Testis (tissue), 2 donors: ENCODE measurements at regions not wholly inside any gene's neighbourhood (a gene's known extent, or its start where the extent isn't known, plus 50 kb on each side); places are given as distances from the start of the nearest gene placed in this dataset.
"Not testable (repeated sequence)": the region's sequence is repeated elsewhere in the genome, so short reads cannot be mapped to it uniquely, and the experiment has no call there.

Experiments
- DNase-seq: peaks from one replicate; pipeline ENCODE4 v3.0.0-alpha.2; 2019
- H3K27ac ChIP-seq, 2 donors: fragments of 200-600 bp; sonication (generic); one replicate each; pipeline ENCODE4 v1.5.1; 2019
- H3K27me3 ChIP-seq: fragments of 200-600 bp; sonication (generic); one replicate; pipeline ENCODE4 v1.5.1; 2019
- H3K36me3 ChIP-seq: fragments of 200-600 bp; sonication (generic); one replicate; pipeline ENCODE4 v1.5.1; 2017; ENCODE audit warnings: low read depth; ENCODE audit errors: missing control alignments
- H3K4me1 ChIP-seq: fragments of 200-600 bp; sonication (generic); one replicate; pipeline ENCODE4 v1.5.1; 2019
- H3K4me3 ChIP-seq, 2 donors: fragments of 200-600 bp; sonication (generic); one replicate each; pipeline ENCODE4 v1.5.1; 2017 to 2019
- H3K9me3 ChIP-seq: fragments of 200-600 bp; sonication (generic); one replicate; pipeline ENCODE4 v1.5.1; 2017
- CTCF ChIP-seq, 3 experiments: fragments of 450-650 bp in 2 of 3; fragments of 200-600 bp in 1 of 3; sonication (generic) in 1 of 3; IDR thresholded peaks; one replicate each; pipeline ENCODE4 v1.5.1; 2016 to 2019; ENCODE audit warnings: antibody characterized with exemption in 3 of 3, mild to moderate bottlenecking in 2 of 3, moderate library complexity in 1 of 3
- POLR2A ChIP-seq: fragments of 450-650 bp; IDR thresholded peaks from one replicate; pipeline ENCODE4 v1.6.1; 2017; ENCODE audit warnings: antibody characterized with exemption, mild to moderate bottlenecking, moderate library complexity
- WGBS, 2 donors: methylation state at CpG; one replicate each; pipeline ENCODE4 v1.1.5; 2018; 5-methylcytosine and 5-hydroxymethylcytosine counted together
- intact Hi-C: fragments of 100-400 bp; cut with DNase I; formaldehyde crosslinking; loops from one replicate; pipeline ENCODE4 v1.15.1; 2023; ENCODE audit warnings: low total_unique reads

DNA sequence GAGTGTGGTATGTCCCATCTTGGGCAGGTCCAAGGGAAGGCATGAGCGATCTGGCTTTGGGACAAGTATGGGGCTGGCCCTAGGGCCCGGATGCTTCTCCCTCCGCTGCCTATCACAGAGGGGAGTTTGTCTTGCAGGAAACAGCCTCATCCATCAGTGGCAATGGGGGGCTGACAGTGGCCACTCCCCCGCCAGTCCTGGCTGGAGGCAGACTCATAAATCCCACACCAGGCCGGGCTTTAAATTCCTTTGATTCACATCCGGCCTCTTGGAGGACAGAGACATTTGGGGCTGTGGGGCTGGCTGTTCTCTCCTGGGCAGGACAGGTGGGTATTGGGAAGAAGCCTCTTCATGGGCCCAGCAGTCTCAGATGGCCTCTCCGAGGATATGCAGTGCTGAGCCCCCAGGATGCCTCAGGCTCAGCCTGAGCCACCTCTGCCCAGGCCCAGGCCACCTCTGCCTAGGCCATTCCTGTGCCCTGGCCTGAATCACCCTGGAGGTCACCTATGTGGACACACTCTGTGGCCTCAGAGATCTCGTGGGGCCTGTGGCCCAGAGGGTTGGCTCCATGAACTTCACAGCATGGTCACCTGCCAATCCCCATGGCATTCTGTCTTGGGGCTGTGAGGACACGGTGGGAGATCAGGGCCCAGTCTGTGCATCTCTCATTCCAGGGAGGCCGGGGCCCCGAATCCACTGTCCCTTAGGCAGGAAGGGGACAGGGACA lies 84.2 kb upstream of the GOLGA6L4 start:
- H3K4me3 ChIP-seq: no peak overlapping the region
- no peaks in the 10 kb centered on the region for H3K4me1 ChIP-seq
- DNase-seq: no peak
- H3K36me3 ChIP-seq: no peaks in the 10 kb centered on the region
- intact Hi-C loops: no loop called here
- no peak for TF ChIP-seq POLR2A
- no peak for TF ChIP-seq CTCF (IDR thresholded peaks at IDR 0.05)
- no peaks in the 10 kb centered on the region for H3K27me3 ChIP-seq
- no peak overlapping the region for H3K27ac ChIP-seq
- no peaks in the 10 kb centered on the region for H3K9me3 ChIP-seq
- 87 to 88% methylated on average over 9 to 10 of the region's 11 CpGs for WGBS, 2 donors

DNA sequence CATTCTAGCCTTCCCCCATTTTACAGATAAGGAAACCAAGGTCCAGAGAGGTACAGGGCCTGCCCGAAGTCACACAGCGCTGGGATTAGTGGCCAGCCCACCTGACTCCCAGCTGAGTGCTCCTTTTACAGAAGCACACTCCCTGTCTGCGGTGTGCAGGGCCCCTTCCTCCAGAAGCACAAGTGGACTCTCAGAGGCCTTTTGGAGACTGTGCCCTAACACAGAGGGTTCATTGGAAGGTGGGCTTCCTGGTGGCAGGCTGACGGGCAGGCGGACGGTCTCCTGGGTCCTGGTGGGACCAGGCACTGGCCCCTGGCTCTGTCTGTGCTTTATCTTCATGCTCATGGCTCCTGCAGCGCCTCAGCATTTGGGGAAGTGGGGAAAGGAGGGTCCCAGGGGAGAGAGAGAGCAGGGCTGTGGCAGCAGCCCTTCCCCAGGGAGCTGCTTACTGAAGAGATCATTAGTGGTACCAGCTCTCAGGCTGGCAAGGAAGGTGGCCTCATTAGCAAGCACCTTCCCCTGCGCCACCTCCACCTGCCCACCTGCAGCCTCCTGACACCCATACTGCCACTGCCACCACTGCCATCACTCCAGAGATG lies 83.1 kb upstream of the GOLGA6L4 start:
- H3K27me3 ChIP-seq, intact Hi-C loops, DNase-seq, H3K36me3 ChIP-seq, H3K4me1 ChIP-seq, H3K27ac ChIP-seq, H3K9me3 ChIP-seq, H3K4me3 ChIP-seq: not testable (repeated sequence)
- 97 to 98% methylated on average over 4 to 8 of the region's 8 CpGs for WGBS, 2 donors

GRCh38 chr15:84153655-84154140 lies 81.9 kb upstream of the GOLGA6L4 start:
- H3K9me3 ChIP-seq, intact Hi-C loops: not testable (repeated sequence)

GRCh38 chr15:84154314-84154713 lies 81.3 kb upstream of the GOLGA6L4 start:
- H3K4me1 ChIP-seq, H3K27ac ChIP-seq, DNase-seq, H3K27me3 ChIP-seq, H3K9me3 ChIP-seq, H3K36me3 ChIP-seq, intact Hi-C loops, H3K4me3 ChIP-seq: not testable (repeated sequence)
- WGBS, 2 donors: 81 to 88% methylated on average over 7 to 8 of the region's 8 CpGs

More at GRCh38 chr15:84153655-84154140, 81.9 kb upstream of the GOLGA6L4 start:
- not testable (repeated sequence) for DNase-seq, H3K4me3 ChIP-seq, H3K27me3 ChIP-seq, H3K36me3 ChIP-seq, H3K4me1 ChIP-seq, H3K27ac ChIP-seq
- 75 to 77% methylated on average over 11 of the region's 11 CpGs for WGBS, 2 donors

DNA sequence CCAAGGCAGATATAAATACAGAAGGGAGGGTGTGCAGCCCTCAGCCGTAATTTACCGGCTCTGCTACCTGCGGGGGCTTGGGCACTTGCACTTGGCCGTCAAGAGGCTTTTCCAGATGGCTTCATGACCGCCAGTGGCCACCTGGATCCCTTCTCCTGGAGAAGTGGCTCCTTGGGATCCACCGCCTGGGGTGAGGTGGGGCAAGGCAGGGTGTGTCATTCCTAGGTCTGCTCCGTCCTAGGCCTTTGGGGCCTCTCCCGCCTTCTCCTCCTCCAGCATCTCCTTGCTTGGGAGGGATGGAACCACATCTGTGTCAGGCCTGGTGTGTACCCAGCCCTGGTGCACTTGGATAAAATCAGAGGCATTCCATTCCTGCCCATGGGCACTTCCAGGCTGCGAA lies 80.8 kb upstream of the GOLGA6L4 start:
- H3K36me3 ChIP-seq, H3K27me3 ChIP-seq, DNase-seq, H3K4me1 ChIP-seq, H3K9me3 ChIP-seq, H3K27ac ChIP-seq, intact Hi-C loops, H3K4me3 ChIP-seq: not testable (repeated sequence)
- WGBS, 2 donors: 89 to 91% methylated on average over 7 to 9 of the region's 9 CpGs

DNA sequence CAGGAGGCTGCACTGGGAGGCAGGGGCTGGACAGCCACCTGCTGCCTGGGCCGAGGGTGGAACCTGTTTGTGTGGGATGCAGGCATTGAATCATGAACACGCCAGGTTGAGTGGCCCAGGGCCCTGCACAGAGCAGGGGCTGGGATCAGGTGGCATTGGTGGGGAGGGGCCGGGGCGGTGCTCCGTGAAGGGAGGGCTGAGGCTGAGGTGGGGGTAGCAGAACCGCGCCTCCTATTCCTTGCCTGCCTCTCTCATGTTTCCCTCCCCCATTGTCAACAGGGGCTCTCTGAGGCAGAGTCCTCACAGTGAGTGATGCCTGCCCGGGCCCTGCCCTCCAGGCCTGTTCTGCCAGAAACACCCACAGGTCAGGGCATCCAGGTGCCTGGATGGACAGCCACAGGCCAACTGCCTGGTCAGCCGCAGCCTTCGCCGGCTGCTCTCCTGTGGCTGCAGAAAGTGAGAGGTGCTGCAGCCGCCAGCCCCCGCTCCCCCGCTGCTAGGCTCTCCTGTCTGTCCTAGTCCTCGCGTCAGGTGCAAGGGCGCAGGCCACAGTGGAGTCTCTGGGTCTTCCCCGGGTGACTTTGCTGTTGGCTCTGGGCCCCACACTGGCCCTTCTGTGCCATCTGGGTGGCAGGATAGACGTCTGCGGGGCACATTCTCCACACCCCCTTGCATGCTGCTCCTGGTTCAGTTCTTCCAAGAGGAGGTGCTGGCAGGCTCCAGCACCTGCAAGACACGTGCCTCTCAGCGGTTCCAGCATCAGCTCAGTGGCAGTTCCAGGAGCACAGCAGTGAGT lies 79.6 kb upstream of the GOLGA6L4 start:
- H3K4me1 ChIP-seq, DNase-seq, H3K27ac ChIP-seq, H3K4me3 ChIP-seq, H3K9me3 ChIP-seq, H3K27me3 ChIP-seq, intact Hi-C loops, H3K36me3 ChIP-seq: not testable (repeated sequence)
- WGBS, 2 donors: 83 to 94% methylated on average over 7 to 15 of the region's 22 CpGs

- H3K9me3 ChIP-seq, DNase-seq, H3K27me3 ChIP-seq, H3K27ac ChIP-seq, H3K36me3 ChIP-seq, intact Hi-C loops, H3K4me3 ChIP-seq, H3K4me1 ChIP-seq: not testable (repeated sequence)
- 72 to 91% methylated on average over 2 to 3 of the region's 3 CpGs for WGBS, 2 donors
Observed at GRCh38 chr15:84156588-84156840, 79.1 kb upstream of the GOLGA6L4 start.

DNA sequence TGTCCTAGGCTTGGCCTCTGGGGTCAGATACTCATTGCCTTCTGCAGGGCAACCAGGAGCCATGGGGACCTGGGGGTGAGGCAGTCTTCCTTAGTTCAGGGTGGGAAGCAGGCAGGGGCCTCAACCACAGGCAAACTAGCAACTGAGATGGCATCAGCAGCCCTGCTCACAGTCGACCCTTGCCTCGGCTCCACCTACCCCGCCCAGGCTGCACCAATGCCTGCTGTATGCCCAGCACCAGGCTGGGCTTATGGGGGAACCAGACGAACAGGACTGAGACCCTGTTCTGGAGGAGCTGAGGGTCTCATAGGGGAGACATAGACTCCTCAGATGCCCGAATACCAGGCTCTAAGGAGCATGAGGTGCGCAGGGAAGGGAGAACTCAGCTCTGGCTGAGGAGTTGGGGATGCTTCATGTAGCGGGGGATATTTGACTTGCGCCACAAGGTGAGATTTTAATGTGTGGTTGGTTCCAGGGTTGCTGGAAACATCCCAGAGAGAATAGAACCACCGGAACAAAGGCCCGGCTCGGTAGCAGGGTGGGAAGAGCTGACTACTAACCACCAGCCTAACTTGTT lies 78.4 kb upstream of the GOLGA6L4 start:
- DNase-seq, H3K9me3 ChIP-seq, intact Hi-C loops, H3K27me3 ChIP-seq, H3K27ac ChIP-seq, H3K36me3 ChIP-seq, H3K4me3 ChIP-seq, H3K4me1 ChIP-seq: not testable (repeated sequence)
- WGBS, 2 donors: 89 to 94% methylated on average over 11 of the region's 11 CpGs

GRCh38 chr15:84157857-84158256 lies 77.7 kb upstream of the GOLGA6L4 start:
- H3K4me1 ChIP-seq, H3K4me3 ChIP-seq, H3K9me3 ChIP-seq, H3K27ac ChIP-seq, intact Hi-C loops, H3K27me3 ChIP-seq, H3K36me3 ChIP-seq, DNase-seq: not testable (repeated sequence)
- WGBS, 2 donors: 85 to 98% methylated on average over 3 of the region's 3 CpGs

GRCh38 chr15:84159346-84160269 lies 76.0 kb upstream of the GOLGA6L4 start:
- H3K27ac ChIP-seq, DNase-seq, H3K36me3 ChIP-seq, H3K9me3 ChIP-seq, H3K4me1 ChIP-seq, H3K4me3 ChIP-seq, H3K27me3 ChIP-seq, intact Hi-C loops: not testable (repeated sequence)
- WGBS, 2 donors: 94 to 97% methylated on average over 9 to 16 of the region's 17 CpGs
